Kidney glomerular epithelial cell (primary cell): ENCODE measurements at regions not wholly inside any gene's neighbourhood (a gene's known extent, or its start where the extent isn't known, plus 50 kb on each side); places are given as distances from the start of the nearest gene placed in this dataset.

Experiments used
- DNase-seq: peaks from one replicate; lab custom pipeline; 2025; lab: John Stamatoyannopoulos, UW

DNA sequence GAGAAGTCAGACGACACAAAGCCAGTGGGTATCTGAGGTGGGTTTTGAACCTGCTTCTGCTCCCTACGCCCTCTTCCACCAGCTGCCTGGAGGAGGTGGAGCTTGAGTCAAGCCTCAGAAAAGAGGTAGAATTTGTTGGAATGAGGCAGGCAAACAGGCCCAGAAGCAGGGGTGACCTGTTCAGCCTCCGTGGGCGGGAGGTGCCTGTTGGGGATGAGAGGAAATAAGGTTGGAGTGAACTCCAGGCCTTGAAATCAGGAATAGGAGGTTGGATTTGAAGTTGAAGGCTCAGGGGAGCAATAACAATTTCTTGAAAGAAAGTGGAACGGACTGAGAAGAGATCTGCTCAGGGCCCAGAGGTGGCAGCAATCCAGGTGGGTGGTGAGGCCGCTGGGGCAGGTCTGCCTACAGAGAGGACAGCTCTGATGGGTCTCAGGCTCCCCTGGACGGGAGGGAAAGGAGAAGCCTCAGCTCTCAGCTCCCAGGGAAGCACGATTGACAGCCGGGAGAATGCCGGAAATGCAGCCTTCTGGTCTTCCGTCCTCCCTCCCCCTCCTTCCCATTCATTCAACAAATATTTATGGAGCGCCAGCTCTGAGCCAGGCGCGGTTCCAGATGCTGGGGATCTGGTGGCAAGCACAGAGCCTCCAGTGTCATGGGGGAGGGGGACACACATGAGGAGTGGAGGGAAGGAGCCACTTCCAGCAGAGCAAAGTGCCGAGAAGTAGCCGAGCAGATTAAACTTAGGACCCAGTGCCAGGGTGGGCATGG is 61.9 kb upstream of the CIBAR2 start:
- no peak for DNase-seq

- no peak for DNase-seq
These were observed 62.8 kb upstream of the CIBAR2 start for GRCh38 chr16:85174871-85175723.

DNA sequence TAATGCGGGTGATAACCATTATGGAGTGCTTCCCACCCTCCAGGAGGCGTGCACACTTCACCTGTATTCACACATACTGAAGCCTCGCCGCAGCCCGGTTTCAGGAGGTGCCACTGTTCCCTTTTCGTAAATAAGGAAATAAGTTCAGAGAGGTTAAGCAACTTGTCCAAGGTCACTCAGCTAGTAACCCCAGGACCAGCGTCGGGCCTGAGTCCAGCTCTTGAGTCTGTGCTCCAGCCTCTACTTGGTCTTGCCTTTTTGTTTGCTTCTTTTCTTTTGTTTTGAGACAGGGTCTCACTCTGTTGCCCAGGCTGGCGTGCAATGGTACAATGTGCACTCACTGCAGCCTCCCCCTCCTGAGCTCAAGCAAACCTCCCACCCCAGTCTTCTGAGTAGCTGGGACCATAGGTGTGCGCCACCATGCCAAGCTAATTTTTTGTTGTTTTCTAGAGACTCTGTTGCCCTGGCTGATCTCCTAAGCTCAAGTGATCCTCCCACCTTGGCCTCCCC is 63.5 kb upstream of the CIBAR2 start:
- no peak for DNase-seq

GRCh38 chr16:85176541-85177447 is 64.5 kb upstream of the CIBAR2 start:
- no peak for DNase-seq

GRCh38 chr16:85177448-85177846 is 65.2 kb upstream of the CIBAR2 start:
- DNase-seq = no peak

DNA sequence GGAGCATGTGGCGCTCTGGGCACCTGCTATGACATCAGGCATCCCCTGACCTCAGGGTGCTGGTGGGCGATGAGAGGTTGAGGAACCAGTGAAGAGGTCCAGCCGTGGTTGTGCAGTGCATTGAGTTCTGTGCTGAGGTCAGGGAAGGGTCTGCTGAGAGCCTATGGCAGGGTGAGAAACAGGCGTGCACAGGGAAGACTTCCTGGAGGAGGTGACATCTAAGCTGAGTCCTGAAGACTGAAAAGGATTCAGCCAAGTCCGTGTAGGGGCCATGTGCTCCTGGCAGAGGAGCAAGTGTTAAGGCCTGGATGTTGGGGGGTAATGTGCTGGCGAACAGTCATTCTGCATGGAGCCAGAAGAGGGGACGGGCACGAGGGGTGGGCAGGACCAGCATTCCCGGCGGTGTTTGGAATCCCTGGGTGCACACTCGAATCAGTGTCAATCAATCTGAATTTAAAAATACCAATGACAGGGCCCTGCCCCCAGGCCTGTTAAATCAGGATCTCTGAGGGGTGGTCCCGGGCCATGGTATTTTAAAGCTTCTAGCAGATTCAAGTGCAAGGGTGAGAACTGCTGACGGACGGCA is 65.8 kb upstream of the CIBAR2 start:
- DNase-seq = no peak

DNA sequence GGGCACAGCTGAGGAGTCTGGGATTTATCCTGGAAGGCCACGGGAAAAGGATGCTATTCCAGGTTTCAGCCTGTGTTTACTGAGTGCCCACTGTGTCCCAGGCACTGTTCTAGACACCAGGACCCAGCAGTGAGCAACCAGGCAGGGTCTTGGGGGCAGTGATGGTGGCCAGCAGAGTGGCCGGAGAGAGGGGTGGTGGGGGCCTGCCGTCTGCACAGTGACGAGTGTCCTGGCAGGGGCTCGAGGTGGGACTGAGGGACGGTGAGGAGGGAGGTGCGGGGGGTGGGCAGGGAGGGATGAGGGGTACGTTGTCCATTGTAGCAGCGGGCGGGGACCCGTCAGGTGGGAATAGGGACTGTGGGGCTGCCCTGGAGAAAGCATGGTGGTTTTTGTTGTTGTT is 66.3 kb upstream of the CIBAR2 start:
- no peak for DNase-seq

GRCh38 chr16:85179344-85180046 is 67.2 kb upstream of the CIBAR2 start:
- no peak for DNase-seq

- no peak for DNase-seq
These were observed 68.0 kb upstream of the CIBAR2 start for GRCh38 chr16:85180047-85180826.

DNA sequence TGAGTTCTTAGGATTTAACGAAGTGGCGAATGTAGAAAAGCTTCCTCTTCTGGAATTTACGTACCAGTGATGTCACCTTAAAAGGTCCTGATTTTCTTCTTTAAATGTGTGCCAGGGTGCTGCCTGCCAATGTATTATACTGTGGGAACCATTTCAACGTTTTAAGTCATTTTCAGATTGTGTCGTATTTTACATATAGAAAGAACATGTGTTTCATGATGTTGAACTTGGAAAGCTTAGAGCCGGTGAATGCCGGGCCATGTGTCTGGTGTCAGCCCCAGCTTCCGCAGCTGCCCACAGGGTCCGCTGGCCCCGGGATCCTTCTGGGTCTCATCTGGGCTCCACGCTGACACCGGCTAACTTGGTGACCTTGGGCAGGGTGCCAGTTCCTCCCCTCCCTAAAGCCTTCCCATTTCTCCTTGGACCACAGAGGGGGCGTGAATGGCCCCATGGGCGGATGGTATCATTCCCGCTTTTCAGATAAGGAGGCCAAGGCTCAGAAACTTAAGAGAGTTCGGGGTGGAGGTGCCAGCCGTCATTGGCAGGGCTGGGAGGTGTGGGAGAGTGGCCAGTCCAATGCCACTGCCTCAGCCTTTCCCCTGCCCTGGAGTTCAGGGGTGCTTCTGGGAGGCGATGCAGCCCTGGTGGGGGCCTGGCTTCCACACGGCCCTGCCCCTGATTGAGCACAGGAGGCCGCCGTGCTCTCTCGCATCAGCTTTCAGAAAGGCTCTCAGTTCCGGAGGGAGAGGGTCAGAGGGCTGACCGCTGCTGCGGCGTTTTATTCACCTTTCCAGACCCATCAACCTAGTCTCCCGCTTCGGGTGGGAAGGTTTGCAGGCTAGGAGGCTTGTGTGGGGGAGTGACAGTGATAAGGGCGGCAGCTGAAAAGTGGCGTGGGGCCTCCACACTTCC is 68.8 kb upstream of the CIBAR2 start:
- no peak for DNase-seq

DNA sequence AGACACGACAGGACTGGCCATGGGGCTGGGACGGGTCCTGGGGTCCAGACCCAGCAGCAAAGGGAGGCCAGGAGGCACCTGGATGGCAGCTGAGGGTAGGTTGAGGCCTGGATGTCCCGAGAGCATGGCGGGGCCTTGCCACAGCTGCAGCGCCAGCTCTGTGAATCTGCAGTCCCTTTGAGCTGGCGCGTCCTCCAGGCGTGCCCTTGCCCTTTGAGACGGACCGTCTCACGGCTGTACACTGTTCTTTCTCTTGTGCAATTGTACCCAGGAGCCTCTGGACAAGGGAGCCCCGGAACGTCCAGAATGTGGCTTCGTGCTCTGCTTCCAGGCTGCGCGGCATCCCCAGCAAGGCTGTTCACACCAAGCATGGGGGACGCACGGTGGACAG is 69.5 kb upstream of the CIBAR2 start:
- DNase-seq = no peak

GRCh38 chr16:85182286-85182685 is 70.0 kb upstream of the CIBAR2 start:
- no peak for DNase-seq

GRCh38 chr16:85182774-85183173 is 70.5 kb upstream of the CIBAR2 start:
- no peak for DNase-seq

DNA sequence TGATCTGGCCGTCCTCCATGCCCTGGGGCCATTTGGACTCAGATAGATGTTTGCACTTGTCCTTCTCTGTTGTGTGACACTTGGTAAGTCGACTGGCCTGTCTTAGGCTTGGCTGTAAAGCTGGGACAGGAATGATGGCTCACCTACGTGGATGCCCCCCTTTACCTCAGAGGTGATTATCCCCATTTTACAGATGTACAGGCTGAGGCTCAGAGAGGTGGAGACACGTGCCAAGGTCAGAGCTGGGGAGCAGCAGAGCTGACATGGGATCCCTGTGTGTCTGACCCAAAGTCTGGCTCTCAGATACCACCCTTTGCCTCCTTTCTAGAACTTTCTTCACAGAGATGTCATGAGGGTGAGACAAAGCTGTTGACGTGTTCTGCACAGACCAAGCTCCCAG is 71.3 kb upstream of the CIBAR2 start:
- no peak for DNase-seq

DNA sequence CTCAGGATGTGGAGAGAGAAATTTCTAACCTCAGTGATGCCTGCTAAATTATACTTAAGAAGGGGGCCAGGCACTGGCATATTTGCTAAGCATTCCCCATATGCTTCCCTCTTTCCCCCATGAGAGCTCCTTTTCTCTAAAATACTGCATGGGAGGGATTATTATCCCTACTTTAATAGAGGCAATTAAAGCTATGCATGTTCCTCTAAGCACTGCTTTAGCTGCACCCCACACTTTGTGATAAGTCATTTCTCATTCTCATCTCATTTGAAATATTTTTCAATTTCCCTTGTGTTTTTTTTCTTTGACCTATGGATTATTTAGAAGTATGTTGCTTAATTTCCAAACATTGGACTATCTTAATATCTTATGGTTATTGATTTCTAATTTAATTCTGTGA is 72.1 kb upstream of the CIBAR2 start:
- no peak for DNase-seq

GRCh38 chr16:85185303-85186100 is 73.2 kb upstream of the CIBAR2 start:
- no peak for DNase-seq

DNA sequence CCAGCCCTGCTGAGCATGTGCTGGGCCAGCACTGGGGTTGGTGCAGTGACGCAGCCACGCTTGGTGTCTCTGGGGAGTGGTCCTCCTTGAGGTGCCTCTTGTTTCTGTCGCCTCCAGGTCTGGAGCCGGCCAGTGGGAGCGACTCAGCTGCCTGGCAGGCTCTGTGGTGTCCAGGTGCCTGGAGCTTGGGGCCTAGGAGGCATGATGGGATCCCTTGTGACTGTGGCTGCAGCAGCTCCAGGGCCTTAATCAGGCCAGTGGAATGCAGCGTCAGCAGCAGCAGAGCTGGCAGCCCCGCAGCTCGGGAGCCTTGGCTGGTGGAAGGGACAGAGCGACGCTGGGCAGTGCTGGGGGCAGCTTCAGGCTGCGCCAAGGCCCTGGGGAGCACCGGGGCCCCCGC is 74.7 kb upstream of the CIBAR2 start:
- no peak for DNase-seq

DNA sequence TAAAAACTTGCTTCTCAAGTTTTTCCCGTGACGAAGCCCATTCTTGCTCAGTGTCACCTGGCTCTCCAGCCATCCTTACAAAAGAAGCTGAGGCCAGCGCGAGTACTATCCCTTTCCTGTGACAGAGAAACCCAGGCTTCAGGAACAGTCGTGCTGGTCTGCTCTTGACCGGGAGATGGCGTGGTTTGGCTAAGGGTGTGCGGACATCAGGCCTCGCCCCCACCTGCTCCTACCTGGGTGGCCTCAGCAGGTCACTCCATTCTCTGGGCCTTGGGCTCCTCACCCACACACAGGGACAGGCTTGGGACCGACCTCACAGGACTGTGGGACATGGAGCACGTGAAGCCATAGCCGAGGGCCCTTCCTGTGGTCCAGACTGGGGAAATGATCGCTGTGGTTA is 75.2 kb upstream of the CIBAR2 start:
- no peak for DNase-seq
